Epithelial cell of prostate (primary cell): ENCODE measurements at regions not wholly inside any gene's neighbourhood (a gene's known extent, or its start where the extent isn't known, plus 50 kb on each side); places are given as distances from the start of the nearest gene placed in this dataset.

Experiments used
- DNase-seq: peaks from one replicate; pipeline ENCODE4 v3.0.0-alpha.2; 2011; ENCODE audit warnings: low read depth, low spot score
- H3K27ac ChIP-seq: fragments of 450-650 bp; 2 replicates; pipeline ENCODE4 v1.5.1; 2017; ENCODE audit warnings: mild to moderate bottlenecking

GRCh38 chr1:57633056-57633455, 209.2 kb upstream of the DAB1 start:
- DNase-seq = no peak
- no peak overlapping the region for H3K27ac ChIP-seq

DNA sequence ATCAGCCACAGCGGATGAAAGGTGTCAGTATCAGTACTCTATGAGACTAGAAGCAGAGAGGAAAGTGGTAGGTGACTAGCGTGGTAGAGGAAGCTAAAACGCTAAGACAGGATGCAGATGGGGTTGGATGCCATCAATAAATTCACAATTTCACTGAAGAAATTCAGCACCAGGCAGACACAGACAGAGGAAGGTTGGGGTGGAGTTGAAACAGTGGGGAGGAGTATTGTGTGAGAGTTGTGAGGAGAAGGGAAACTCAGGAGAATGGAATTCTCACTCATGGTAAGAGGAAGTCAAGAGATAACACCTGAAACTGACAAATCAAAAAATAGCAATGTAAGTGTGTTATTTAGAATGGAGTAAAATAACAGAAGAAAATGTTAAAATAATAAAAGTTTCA, 208.5 kb upstream of the DAB1 start:
- DNase-seq = peak; percentile 31
- no peak overlapping the region for H3K27ac ChIP-seq

GRCh38 chr1:57627612-57628011, 203.8 kb upstream of the DAB1 start:
- no peak for DNase-seq
- no peak overlapping the region for H3K27ac ChIP-seq

GRCh38 chr1:57623791-57624538, 200.1 kb upstream of the DAB1 start:
- DNase-seq = no peak
- no peak overlapping the region for H3K27ac ChIP-seq

DNA sequence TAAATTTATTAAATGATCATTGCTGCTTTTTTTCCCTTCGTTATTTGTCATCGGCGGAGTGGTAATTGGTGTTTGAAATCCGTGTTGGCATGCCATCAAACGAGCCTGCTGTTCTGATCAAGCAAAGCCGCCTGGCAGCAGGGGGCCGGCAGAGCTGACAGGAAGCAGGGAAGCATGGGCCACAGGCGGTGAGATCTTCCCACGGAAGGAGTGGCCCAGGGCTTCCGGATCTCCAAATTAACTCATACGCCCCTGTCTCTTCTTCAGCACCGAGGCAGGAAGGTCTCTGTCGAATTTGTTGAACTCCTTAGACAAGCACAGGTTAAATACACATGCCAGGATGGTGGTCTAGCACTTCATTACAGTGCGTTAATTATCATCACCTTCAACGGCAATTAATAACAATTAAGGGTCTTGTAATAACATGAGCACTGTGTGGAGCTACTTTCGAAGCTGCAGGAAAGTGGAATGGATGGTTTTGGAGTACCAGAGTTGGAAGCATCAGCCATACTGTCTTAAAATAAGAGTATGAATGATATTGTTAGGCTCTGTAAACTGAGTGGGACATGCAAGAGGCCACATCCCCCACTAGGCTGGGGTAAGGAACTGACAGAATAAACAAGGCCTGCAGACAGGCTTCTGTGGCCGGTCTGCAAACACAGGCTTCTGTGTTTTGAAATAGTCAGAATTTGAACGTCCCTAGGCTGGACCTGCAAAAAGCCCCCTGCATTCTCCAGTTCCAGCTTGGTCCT, 199.4 kb upstream of the DAB1 start:
- no peak overlapping the region for H3K27ac ChIP-seq
- no peak for DNase-seq

- no peak for DNase-seq
- H3K27ac ChIP-seq = no peak overlapping the region
These were observed 197.9 kb upstream of the DAB1 start for GRCh38 chr1:57621776-57622175.

GRCh38 chr1:57620605-57621004, 196.7 kb upstream of the DAB1 start:
- H3K27ac ChIP-seq = no peak overlapping the region
- no peak for DNase-seq

- DNase-seq = no peak
- H3K27ac ChIP-seq = no peak overlapping the region
These were observed 193.1 kb upstream of the DAB1 start for GRCh38 chr1:57616921-57617320.

- H3K27ac ChIP-seq = no peak overlapping the region
- no peak for DNase-seq
These were observed 192.1 kb upstream of the DAB1 start for GRCh38 chr1:57615956-57616355.

DNA sequence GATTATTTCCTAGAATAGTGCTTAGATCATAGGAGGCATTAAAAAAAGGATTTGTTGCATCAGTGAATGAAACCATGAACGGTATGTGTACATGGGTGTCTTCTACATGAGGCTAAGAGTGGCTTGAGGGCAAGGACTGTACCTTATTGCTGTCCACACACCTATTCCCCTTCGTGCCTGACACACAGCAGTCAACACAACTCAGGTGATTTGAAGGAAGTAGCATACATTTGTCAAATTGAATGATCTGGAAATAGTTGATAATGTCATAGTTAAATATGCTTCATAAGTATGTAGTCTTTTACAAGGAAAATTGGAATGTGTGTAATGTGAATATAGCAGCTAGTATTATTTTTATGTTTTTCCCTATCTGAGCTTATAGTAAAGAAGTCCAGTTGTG, 189.0 kb upstream of the DAB1 start:
- no peak for DNase-seq
- H3K27ac ChIP-seq = no peak overlapping the region

GRCh38 chr1:57605933-57606332, 182.1 kb upstream of the DAB1 start:
- no peak overlapping the region for H3K27ac ChIP-seq
- DNase-seq = no peak

DNA sequence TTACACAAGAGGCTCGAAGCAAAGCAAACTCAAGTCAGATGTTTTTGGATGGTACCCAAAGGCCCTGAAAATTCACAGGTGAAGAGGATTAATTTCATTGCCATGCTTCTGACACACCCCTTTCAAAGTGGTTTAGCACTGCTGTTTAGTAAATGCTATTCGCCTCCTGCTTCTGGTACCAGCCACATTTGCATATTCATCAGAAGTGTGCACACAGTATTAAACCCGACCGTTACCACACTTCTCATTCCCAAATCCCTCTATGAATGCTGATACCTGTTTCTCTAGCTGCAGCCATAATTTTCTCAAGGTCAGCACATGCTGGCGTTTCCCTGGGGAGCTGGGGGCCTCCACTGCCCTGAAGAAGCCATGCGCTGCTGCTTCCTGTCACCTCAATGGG, 179.8 kb upstream of the DAB1 start:
- no peak overlapping the region for H3K27ac ChIP-seq

DNA sequence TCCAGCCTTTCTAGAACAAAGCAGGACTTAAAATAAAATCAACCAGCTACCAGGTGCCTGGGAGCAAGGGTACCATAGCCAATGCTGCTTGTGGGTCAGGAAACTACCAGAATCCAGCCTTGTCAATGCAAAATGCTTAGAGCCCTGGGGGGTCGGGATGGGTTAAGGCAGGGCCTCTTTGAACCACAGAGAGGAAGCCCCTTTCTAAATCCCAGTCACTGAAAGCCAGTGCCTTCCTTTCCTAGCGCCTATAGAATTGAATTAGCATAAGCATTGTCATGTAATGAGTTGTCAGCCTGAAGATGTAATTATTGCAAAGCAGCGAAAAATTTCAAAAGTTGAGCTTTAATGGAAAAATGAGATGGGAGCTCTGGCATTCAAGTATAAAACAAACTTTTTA, 176.6 kb upstream of the DAB1 start:
- H3K27ac ChIP-seq = no peak overlapping the region
- DNase-seq = no peak

More for the DNA sequence above, 179.8 kb upstream of the DAB1 start:
- no peak for DNase-seq

DNA sequence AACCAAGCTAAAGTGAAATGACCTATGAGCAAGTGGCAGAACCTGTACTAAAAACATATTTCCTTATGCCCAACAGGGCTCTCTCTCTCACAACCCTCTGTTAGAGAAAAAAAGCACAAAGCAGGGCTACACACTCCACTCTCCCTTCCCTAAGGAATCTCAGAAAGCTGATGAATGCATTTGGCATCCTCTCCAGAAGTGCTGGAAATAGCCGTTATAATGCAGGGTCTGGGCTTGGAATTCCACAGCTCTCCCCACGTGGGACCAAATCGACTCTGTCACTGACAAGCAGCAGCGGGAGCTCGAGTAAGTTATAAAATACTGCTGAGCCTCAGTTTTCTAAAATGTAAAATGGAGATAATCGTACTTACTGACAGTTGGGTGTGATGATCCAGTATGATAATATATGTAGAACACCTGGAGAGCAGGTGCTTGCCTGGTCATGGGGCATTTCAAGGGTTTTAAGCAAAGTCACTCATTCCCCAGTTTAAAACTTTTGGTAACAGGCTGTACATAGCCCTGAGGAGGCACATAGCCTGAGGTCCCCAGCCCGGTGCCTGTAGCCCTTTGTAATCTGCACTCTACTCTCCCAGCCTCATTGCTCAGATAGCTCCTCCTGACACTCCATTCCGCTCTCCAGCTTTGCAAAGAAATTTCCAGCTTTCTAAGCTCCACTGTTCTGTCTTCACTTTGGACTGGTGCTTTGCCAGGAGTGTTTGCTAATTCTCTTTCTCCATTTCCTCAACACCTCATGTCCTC, 175.6 kb upstream of the DAB1 start:
- DNase-seq = no peak
- H3K27ac ChIP-seq = no peak overlapping the region

GRCh38 chr1:57597036-57597435, 173.2 kb upstream of the DAB1 start:
- H3K27ac ChIP-seq = no peak overlapping the region
- no peak for DNase-seq

DNA sequence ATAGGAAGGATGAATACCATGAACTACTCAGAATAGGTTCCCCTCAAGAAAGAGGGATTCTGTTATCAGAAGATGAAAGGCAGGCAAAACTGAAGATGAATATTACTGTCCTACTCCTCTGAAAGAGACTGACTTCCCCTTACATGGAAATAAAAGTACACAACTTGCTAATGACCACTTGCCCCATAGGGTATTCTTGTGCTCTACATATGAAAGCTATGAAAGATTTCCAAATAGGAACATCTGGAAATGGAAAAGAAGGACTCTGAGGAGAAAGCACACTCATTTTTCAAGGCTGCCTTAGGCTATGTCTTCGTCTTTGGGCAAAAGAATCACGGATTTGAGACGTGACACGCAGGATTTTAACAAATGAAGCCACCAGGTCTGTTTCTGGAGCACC, 170.1 kb upstream of the DAB1 start:
- no peak for DNase-seq
- no peak overlapping the region for H3K27ac ChIP-seq

DNA sequence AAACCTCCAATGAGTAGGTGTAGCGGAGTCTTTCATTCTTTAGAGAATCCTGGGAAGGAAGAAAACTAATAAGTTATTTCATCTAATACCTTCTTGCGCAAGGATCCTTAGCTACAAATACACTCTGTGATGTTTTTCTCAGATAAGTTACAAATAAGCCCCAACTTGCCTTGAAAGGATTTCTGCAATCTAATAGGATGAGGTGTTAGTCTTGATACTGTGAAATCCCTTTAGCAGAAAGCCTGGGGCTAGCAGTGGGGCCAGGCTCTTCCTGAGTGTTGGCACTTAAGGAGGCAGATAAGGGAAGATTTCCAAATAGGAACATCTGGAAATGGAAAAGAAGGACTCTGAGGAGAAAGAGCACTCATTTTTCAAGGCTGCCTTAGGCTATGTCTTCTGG, 168.0 kb upstream of the DAB1 start:
- peak; percentile 52 for DNase-seq
- H3K27ac ChIP-seq = peak overlapping the region; percentile 48

GRCh38 chr1:57590978-57591377, 167.1 kb upstream of the DAB1 start:
- peak overlapping the region; percentile 48 for H3K27ac ChIP-seq
- no peak for DNase-seq

DNA sequence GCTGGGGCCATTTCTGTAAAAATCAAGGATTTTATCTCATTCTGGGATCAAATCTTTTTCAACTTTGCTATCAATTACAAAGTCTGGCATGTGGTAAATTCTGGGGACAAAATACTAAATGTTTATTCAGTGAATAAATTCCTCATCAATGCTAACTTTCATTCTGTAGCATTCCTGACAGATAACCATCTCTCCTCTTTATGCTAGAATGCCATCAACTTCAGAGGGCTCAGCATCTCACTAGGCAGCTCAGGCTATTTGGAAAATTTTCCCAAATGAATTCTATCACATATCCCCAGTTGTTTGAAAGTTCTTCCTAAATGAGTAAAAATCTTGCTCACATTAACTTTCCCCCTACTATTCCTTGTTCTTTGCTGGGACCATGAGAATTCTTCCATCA, 163.0 kb upstream of the DAB1 start:
- H3K27ac ChIP-seq = no peak overlapping the region
- no peak for DNase-seq

DNA sequence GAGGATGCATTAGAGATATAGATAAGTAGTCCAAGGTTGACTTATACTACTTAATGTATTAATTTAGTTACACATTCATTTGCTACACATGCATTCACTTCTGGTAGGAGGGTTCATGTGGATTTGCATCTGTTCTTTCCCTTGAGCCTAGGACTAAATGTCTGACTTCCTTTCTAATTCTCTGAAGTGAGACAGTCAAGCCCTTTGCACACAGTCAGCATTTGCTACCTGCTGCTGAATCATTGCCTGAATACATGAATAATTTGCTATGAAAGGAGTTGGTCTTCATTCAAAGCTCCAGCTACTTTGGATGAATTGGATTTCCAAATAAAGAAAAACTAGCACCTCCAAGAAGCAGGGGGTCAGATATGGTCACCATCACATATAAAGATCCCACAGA, 154.8 kb upstream of the DAB1 start:
- no peak overlapping the region for H3K27ac ChIP-seq
- DNase-seq = no peak

DNA sequence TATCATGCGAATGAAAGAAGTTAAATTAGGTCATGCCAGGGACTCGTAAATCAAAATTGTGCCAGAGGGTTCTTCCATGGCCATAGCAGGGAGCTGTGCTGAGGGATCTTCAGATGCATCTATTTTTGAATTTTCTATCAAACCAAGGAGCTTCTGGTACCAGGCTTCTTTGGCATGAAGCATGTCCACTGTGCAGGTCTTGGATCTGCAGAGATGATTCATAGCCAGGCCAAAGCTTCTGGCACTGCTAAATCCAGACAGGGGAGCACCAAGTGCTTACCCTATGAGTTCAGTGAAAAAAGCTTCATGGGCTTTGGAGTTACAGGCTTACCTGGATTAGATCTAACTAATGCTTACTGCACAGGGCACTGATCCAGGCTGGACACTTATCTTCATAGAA, 154.2 kb upstream of the DAB1 start:
- H3K27ac ChIP-seq = no peak overlapping the region
- no peak for DNase-seq
